Stimulated activated CD4-positive, alpha-beta T cell treated with anti-CD3 and anti-CD28 coated beads, Interleukin-4, amount 100 ng/mL, for 4 hours (primary cell): ENCODE measurements at regions not wholly inside any gene's neighbourhood (a gene's known extent, or its start where the extent isn't known, plus 50 kb on each side); places are given as distances from the start of the nearest gene placed in this dataset.

Experiments used
- DNase-seq, 2 experiments: peaks; one replicate each; pipeline ENCODE4 v3.0.0-alpha.2; 2020

- DNase-seq, result no peak
These were observed 1930.5 kb downstream of the EFNA5 start for GRCh38 chr5:105740242-105740641.

- DNase-seq, result no peak
These were observed 1931.0 kb downstream of the EFNA5 start for GRCh38 chr5:105739732-105740131.

GRCh38 chr5:105735704-105736103 lies 1935.0 kb downstream of the EFNA5 start:
- no peak for DNase-seq

GRCh38 chr5:105730982-105731381 lies 1939.8 kb downstream of the EFNA5 start:
- DNase-seq, result no peak

- no peak for DNase-seq
These were observed 1944.6 kb downstream of the EFNA5 start for GRCh38 chr5:105726093-105726492.

- no peak for DNase-seq
These were observed 1962.3 kb downstream of the EFNA5 start for GRCh38 chr5:105708442-105708841.

GRCh38 chr5:105702323-105702722 lies 1968.4 kb downstream of the EFNA5 start:
- DNase-seq, result no peak

GRCh38 chr5:105696440-105696839 lies 1974.3 kb downstream of the EFNA5 start:
- no peak for DNase-seq

- DNase-seq, result no peak
These were observed 1974.8 kb downstream of the EFNA5 start for GRCh38 chr5:105695941-105696340.

GRCh38 chr5:105689596-105689995 lies 1981.1 kb downstream of the EFNA5 start:
- DNase-seq, result no peak

GRCh38 chr5:105688227-105688792 lies 1982.4 kb downstream of the EFNA5 start:
- DNase-seq, result no peak

- no peak for DNase-seq
These were observed 1983.2 kb downstream of the EFNA5 start for GRCh38 chr5:105687493-105687892.

- DNase-seq, result no peak
These were observed 1984.9 kb downstream of the EFNA5 start for GRCh38 chr5:105685884-105686283.

- no peak for DNase-seq
These were observed 1985.9 kb downstream of the EFNA5 start for GRCh38 chr5:105684799-105685198.

GRCh38 chr5:105680858-105681475 lies 1989.8 kb downstream of the EFNA5 start:
- no peak for DNase-seq

- DNase-seq, result no peak
These were observed 1993.4 kb downstream of the EFNA5 start for GRCh38 chr5:105677291-105677690.

GRCh38 chr5:105670596-105670995 lies 2000.1 kb downstream of the EFNA5 start:
- DNase-seq, result no peak

- DNase-seq, result no peak
These were observed 2007.1 kb downstream of the EFNA5 start for GRCh38 chr5:105663671-105664070.

GRCh38 chr5:105659396-105659795 lies 2011.3 kb downstream of the EFNA5 start:
- DNase-seq, result no peak

GRCh38 chr5:105640328-105640727 lies 2030.4 kb downstream of the EFNA5 start:
- DNase-seq, result no peak

GRCh38 chr5:105639511-105639910 lies 2031.2 kb downstream of the EFNA5 start:
- no peak for DNase-seq

- no peak for DNase-seq
These were observed 2031.7 kb downstream of the EFNA5 start for GRCh38 chr5:105639068-105639467.

GRCh38 chr5:105638437-105638836 lies 2032.3 kb downstream of the EFNA5 start:
- no peak for DNase-seq

- DNase-seq, result no peak
These were observed 2038.7 kb downstream of the EFNA5 start for GRCh38 chr5:105632043-105632442.

- no peak for DNase-seq
These were observed 2039.9 kb downstream of the EFNA5 start for GRCh38 chr5:105630803-105631202.
